Raji (cell line): ENCODE measurements at regions not wholly inside any gene's neighbourhood (a gene's known extent, or its start where the extent isn't known, plus 50 kb on each side); places are given as distances from the start of the nearest gene placed in this dataset.

Source experiments
- POLR2A ChIP-seq: IDR thresholded peaks from 2 replicates; pipeline ENCODE4 v1.6.1; 2011; ENCODE audit warnings: low read depth, low read length, control low read depth; ENCODE audit not compliant: insufficient read depth

DNA sequence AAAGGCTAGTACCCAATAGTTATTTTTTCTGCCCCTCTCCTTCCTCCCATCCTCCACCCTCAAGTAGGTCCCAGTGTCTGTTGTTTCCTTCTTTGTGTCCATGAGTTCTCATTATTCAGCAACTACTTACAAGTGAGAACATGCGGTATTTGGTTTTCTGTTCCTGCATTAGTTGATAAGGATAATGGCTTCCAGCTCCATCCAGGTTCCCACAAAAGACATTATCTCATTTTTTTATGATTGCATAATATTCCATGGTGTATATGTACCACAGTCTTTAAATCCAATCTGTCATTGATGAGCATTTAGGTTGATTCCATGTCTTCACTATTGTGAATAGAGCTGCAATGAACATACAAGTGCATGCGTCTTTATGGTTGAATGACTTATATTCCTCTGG is 128.3 kb upstream of the ANKRD55 start:
- TF ChIP-seq POLR2A: no peak

- no peak for TF ChIP-seq POLR2A
These were observed 127.7 kb upstream of the ANKRD55 start for GRCh38 chr5:56360816-56361215.

DNA sequence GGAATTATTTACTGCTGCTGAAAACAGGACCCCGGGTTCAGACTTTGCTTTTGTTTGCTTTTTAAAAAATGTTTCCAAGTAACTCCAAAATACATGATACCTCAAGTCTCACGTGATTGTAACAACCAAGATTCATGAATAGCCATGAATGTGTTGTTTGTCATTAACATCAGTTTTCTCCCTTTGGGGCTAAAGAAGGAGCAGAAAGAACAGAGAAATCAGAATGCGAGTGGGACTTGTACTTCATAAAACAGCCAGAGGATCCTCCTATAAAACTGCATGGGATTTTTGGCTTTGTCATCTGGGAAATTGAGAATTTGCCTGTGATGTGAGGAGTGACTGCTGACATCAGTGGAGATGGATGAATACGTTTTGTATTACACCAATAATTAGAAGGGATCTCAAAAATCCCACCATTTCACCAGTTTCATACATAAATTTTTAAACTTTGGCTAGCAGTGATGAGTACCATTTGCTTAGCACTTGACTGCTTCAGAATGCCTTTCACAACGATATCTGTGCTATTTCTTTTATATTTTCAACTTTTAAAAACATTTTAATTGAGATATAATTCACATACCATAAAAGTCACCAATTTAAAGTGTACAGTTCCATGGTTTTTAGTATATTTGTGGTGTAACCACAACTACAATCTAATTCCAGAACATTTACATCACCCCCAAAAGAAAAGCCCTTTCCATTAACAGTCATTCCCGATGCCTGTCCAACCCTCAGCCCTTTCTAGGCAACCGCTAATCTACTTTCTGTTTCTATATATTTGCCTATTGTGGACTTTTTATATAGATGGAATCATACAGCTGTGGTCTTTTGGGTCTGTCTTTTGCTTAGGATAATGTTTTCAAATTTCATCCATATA is 126.9 kb upstream of the ANKRD55 start:
- no peak for TF ChIP-seq POLR2A

GRCh38 chr5:56358703-56359681 is 125.9 kb upstream of the ANKRD55 start:
- TF ChIP-seq POLR2A: no peak

GRCh38 chr5:56358046-56358445 is 124.9 kb upstream of the ANKRD55 start:
- no peak for TF ChIP-seq POLR2A

- TF ChIP-seq POLR2A: no peak
These were observed 124.3 kb upstream of the ANKRD55 start for GRCh38 chr5:56357426-56357825.

- no peak for TF ChIP-seq POLR2A
These were observed 123.7 kb upstream of the ANKRD55 start for GRCh38 chr5:56356836-56357160.

- TF ChIP-seq POLR2A: no peak
These were observed 123.1 kb upstream of the ANKRD55 start for GRCh38 chr5:56356121-56356835.

DNA sequence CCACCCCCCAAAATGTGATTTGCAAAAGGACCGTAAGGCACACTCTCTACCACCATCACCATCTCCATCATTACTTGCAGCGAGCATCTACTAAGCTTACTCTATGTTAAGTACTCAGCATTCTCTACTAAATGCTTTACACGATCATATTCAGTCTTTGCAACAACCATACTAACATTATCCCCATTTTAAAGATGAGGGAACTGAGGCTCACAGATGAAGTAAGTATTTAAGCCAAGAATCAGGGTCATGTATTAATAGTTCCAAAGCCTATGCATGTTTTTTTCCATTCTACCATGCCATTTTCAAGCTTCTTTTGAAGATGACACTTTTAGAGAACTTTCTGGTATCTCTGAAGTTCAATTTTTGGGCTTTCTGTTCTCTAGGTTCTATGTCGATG is 121.7 kb upstream of the ANKRD55 start:
- TF ChIP-seq POLR2A: no peak

DNA sequence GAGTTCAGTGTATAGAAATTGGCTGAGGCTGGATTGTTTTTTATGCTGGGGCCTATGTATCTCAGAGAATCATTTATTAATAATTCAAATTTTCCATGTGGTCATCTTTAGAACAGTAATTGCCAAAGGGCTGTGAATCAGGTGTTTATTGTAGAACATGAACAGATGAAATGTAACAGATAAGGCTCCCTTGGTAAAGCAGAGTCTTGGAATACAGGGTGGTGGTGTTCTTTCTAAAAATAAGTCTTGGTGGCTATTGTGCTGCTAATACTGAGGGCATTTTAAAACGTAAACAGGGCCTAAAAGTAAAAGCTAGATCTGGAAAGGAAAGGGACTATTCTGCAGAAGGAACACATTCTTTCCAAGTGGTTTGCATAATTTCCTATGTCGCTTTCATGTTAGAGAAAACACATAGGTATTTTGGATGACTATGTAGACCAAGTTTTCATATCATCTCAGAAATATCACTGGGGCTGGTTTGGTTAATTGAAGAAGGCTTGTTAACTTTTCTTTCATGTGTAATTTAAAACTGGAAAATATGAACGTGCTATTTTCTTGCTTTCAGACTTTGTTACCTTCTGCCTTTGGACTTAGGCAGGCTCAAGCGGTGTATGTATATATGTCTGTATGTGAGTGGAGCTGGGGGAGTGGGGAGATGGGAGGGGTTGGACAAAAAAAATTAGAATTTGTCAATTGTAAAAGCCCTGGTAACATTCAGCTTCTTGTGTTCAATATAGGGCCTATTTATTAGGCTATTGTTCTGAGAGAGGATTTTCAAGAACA is 119.9 kb upstream of the ANKRD55 start:
- TF ChIP-seq POLR2A: no peak

GRCh38 chr5:56350597-56351170 is 117.6 kb upstream of the ANKRD55 start:
- no peak for TF ChIP-seq POLR2A

- TF ChIP-seq POLR2A: no peak
These were observed 117.0 kb upstream of the ANKRD55 start for GRCh38 chr5:56350011-56350596.

DNA sequence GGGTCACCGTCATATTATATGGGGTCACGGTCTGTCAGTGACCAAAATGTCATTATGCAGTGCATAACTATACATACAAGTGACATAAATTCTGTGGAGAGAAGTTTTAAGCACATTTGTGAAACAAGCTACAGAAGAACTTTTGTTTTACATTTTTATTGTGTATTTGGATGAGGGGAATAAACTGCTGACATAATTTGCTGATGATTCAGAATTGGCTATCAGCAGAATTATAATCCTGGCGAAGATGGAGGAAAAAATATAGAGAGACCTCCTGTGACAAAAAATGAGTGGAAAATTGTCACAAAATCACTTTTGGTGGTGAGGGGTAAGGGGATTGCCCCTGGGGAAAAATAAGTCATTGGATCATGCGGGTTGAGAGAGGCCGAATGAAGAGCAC is 116.3 kb upstream of the ANKRD55 start:
- TF ChIP-seq POLR2A: no peak

DNA sequence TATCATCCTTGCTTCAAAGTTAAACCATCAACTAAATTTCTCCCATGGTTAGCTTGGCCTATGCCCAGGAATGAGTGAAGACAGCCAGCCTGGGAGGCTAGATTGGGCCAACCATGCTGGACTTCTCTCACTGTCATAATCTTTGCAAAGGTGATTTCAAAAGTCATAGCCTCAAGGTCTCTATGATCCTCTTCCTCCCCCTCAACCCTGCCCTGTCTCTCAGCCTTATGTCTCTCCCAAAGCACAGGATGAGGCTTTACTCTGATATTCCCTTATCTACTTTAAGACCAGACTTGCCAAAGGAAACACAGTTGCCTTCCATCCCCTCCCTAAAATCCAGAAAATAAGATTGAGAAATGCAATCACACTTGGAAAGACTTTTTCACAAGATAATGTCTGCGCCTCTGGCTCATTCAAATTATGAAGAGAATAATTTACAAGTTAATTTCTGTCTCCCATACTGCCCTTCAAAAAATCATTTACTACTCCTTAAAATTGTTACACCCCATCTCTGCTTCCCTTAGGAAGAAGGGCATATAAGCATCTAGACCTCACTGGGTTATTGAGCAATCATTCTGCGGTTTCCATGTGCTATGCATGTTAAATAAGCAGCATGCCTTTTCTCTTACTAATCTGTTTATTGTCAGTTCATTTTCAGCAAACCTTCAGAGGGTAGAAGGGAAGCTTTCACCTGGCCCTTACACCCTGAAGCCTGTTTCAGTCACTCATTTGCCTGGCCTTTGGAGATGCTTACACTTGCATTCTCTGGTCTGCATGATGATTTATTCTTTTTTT is 113.8 kb upstream of the ANKRD55 start:
- TF ChIP-seq POLR2A: no peak
